ENCODE measurements at regions not wholly inside any gene's neighbourhood (a gene's known extent, or its start where the extent isn't known, plus 50 kb on each side); places are given as distances from the start of the nearest gene placed in this dataset.
A peak's percentile ranks its signal among the peaks of the same experiment; 100 is the strongest.

DNA sequence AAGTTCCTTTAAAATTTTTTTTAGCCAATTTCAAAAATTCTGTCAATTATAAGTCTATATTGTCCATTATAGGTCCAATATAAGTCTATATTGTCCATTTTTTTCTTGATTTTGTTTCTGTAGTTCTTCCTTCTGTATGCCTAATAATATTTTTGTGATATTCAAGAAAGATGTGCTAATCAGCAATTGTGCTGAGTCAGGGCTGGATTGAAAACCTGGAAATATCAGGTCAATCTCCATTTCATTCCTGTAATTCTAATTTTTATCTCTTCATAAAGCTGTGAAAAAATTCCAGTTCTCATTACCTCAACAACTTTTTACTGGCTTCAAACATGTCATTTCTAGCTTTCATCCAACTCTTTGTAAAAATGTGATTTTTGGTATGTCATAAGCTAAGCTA lies 353.7 kb downstream of the SLITRK6 start:
- DNase-seq, result no peak

DNA sequence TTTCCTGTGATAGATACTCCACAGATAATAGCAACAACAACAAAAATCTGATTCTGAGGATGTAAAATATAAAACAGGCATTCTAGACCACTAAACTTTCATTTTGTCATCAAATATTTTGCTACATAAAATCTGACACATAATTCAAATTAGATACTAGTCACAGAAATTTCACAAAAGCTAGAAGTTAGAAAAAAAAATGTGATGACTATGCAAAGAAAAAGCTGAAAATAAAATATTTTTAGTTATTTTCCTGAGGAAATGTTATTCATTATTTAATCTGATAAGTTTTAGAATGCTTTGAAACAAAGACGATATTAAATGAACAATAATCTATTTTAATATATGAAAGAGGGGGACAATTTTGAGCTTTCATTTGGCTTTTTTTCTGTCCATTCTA lies 357.2 kb downstream of the SLITRK6 start:
- no peak for DNase-seq

DNA sequence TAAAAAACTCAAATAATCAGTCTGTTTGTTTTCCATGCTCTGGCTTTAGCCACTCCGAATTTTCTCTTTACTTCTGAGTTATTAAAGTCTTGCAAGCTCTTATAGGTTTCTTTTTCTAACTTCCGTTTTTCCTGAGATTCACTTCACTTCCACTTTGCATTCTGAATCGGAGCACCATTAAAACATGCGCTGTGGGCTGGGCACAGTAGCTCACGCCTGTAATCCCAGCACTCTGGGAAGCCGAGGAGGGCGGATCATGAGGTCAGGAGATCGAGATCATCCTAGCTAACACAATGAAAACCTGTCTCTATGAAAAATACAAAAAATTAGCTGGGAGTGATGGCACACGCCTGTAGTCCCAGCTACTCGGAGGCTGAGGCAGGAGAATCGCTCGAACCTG lies 357.9 kb downstream of the SLITRK6 start:
- DNase-seq, result no peak

DNA sequence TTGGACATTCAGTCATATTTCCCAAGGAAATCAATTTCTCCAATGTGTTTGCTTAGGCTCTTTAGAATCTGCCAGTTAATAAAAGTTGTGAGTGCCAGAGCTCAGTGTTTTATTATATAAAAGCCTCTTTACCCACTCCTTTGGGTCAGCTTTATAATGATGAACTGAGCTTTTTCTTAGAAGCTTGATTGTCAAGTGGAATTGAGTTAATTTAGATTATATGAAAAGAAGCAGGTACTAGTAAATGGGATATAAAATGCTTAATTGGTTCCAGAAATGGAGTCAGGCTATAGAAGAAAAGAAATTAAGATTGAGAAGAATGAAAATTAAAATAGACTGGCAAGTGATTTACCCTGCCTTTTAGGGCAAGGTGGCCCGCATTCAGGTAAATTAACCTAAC lies 363.2 kb downstream of the SLITRK6 start:
- no peak for DNase-seq

DNA sequence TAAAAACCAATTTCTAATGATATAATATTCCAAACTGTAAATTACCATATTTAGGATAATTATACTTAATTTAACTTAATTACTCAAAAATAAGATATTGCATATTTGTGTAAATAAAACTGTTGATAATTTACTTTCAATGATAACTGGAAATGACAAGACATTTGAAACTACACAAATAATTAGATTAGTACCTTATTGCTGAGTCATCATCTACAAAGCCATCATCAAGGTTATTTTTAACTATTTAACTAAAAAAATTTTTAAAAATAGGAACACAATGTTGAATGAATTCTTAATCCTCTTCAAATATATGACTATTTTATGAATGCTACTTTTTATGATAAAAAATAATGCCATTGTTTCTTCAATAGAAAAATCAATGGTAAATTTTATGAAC lies 364.3 kb downstream of the SLITRK6 start:
- DNase-seq, result no peak

DNA sequence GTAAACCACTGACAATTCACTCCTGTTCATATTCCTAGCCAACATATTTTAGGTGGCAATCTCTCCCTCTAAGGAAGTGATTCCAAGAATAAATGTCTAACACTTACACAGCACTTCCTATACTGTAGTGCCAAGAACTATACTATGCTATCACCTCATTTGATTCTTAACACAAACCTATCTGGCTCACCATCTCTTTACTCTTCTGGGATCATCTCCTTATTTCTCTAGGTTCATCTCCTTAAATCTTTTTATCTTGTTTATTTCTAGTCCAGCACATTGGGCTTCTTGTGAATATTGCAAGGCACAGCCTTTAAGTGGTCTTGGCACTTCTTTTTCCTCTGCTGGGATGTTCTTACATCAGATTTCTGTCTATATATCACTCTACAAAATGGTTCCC lies 366.3 kb downstream of the SLITRK6 start:
- DNase-seq, result no peak

DNA sequence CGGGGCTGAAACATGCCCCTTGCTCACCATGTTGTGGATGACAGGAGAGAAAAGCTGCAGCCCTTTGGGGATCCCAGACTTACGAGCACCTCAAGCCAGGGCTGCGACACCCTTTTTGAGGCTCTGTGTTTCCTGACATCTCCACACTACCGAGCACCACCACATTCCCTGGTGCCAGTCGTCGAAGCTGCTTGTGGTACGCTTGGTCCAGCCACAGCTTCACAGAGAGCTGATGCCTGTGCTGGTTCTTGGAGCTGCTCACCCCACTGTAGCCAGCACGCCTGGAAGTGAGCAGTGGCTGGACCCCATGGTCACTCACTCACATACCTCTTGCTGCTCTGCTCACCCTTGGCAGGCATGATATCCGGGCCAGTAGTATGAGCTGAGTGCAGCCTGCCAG lies 367.5 kb downstream of the SLITRK6 start:
- DNase-seq, result no peak

DNA sequence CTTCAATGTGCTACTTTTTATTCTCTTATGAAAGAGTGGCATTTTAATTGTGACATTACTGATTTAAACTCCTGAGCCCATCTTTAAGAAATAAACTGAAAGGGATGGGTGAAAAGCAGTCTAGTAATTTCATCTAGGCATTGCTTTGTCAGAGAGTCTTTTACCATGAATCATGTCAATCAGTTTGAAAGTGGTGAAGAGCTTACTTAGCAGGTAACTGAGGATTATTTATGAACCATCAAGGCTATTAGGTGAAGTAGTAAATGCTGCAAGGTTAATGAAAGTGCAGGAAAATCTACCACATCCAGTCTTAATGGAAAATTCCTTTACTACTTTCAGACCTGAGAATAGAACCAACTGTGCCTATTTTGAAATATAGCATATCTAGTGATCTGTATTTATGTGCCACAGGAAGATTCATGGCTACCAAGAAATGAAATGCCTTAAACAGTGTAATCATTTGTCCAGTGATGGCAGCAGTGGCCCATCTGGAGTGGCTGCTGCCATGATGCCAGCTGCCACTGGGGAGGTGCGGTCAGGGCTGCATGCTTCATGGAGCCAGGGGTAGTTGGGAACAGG lies 368.9 kb downstream of the SLITRK6 start:
- no peak for DNase-seq

DNA sequence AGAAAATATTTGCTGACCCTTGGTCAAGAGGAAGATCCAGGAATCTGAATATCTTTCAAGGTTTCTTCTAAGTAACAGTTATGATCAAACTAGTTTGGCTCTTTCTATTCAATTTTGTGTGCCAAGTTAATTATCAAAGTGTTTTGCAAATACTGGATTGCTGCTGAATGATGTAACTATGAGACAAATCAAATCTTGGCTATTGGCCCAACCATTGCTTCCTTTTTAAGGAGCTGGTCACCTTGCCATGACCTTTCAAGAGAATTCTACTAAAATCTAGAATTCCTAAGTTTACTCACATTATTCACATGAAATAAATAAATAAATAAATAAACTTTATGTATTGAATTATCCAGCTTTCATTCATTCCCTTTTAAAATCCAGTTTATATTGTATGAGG lies 371.8 kb downstream of the SLITRK6 start:
- no peak for DNase-seq

DNA sequence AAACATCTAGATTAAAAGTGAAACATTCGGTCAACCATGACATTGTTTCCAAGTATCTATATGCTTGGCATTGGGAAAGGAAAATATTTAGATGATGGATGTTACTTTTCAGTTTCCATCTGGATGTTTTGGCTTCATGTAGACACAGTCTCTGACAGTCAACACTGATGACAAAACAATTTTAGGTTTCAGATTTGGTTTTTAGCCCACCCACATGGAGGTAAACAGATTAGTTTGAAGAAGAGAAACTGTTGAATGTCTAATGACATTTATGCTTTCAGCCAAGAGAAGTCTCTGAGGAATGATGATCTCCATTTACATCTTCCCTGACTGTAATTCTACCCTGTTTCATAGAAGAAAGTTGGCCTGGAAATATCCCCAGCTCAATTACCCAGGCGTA lies 379.1 kb downstream of the SLITRK6 start:
- no peak for DNase-seq

DNA sequence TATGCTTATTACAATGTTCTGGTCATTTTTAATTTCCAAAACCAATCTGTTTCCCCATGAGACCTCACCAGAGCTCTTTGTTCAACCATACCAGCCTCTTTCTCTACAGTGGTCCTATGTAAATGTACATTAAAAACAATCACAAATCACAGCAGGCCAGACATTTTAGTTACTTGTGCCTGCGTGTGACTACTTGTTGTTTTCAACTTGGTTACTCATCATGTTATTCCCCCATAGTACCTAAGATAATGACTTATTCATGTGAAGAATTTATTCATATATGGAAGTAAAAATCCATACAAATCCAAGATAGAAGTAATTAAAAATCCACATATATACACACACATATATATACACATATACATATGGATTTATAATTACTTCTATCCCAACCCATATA lies 379.6 kb downstream of the SLITRK6 start:
- DNase-seq, result no peak

DNA sequence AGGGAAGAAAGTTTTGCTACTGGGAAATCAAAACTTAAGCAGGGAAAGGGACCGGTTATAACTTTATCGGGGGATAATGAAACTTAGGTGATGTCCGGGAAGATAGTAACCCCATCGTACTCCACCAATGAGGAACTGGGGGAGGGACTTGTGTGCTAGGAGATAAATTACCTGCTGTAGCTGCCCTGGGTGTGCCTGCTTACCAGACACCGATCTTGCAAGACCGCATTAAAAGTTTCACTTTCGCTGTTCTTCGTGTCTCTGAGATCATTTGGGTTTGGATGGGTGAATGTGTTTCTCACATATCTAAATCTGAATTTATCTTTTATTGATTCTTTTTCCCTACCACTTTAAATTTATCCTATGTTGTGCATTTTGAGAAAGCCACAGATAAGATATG lies 381.4 kb downstream of the SLITRK6 start:
- DNase-seq, result no peak

DNA sequence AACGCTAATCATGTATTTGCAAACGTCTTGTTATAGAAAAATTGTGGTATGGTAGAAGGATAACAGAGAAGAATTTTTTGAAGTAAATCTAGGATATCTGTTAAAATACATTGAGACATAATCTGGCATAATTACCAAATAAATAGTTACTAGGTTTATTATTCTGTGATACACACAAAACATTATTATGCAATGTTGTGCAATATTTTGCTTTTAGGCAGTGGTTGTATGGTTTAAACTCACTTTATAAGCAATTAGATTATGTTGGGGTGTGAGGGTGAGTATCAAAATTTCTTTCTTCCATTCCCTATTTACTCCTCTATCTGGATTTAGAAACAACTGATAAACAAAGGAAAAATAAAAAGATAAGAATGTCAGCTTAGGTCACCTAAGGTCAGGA lies 385.6 kb downstream of the SLITRK6 start:
- DNase-seq, result no peak

DNA sequence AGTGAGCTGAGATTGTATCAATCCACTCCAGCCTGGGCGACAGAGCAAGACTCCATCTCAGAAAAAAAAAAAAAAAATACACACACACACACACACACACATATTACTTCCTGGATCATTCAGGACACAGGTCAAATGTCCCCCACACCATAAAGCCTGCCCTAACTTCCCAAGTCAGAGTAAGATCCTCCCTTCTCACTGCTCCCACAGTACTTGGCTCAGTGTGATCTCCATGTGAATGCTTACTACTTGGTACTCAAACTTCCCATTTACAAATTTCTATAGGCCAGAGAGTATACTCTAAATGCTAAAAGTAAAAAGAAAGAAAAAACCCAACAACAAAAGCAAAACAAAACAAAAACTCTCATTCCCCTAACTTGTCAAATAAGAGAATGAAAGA lies 386.8 kb downstream of the SLITRK6 start:
- no peak for DNase-seq

DNA sequence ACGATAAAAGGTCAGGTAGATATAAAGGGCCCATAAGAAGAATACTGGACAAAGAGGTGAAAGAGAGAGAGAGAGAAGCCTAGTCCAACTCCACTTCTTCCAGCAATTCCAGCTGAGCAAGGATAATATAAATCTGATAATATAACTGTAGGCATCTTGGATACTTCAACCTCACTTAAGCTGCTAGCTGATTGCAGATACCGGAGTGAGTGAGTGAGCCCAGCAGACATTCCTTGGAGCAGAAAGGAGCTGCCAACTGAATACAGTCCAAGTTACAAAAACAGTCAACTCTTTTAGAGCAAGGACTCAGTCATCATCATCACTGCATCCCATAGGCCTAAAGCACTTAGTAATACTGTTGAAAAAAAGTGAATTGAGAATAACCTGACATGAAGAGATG lies 387.6 kb downstream of the SLITRK6 start:
- no peak for DNase-seq

DNA sequence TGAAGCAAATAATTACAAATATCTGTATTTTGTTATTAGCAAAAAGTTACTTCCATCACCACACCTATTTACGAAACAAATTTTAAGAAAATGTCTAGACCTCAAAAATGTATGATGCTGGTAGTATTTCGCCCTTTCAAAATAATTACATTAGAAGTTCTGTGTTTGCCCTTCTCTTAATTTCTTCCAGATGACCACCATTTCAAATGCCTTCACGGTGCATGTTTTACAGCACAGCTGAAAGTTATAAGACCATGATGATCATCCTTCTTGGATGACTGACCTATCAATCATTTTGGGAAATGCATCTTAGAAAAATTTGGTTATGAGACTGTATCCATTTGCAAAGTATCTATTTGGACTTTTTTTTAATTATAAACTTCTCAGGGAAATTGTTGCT lies 390.8 kb downstream of the SLITRK6 start:
- no peak for DNase-seq

DNA sequence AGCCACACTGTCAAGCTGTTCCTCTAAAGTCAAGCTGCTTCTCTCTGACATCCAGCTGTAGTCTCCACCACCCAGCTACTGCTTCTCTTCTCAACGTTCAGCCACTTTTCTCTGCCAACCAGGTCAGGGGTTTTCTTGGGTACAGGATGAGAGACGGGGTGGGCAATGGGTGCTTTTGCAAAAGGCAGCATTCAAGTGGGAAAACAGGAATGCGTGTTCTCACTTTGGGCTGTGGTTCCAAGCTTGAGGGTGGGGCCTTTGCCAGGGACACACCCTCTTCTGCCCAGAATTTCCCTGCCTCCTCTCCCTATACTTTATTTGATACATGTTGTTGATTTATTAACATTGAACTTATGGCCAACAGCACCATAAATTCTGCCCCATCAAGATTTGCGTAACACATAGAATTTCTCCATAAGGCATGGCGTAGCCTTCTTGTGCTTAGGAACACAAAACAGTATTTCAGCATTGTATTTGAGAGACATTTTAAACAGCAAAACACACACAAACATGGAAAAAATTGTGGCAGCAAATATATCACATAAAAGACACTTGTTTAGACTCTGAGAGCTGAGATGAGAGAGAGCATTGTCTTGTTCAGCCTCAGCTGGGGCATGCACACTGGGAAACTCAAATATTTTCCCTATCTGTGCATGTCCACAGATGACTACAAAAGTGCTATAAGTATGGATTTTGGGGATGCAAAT lies 392.8 kb downstream of the SLITRK6 start:
- no peak for DNase-seq

DNA sequence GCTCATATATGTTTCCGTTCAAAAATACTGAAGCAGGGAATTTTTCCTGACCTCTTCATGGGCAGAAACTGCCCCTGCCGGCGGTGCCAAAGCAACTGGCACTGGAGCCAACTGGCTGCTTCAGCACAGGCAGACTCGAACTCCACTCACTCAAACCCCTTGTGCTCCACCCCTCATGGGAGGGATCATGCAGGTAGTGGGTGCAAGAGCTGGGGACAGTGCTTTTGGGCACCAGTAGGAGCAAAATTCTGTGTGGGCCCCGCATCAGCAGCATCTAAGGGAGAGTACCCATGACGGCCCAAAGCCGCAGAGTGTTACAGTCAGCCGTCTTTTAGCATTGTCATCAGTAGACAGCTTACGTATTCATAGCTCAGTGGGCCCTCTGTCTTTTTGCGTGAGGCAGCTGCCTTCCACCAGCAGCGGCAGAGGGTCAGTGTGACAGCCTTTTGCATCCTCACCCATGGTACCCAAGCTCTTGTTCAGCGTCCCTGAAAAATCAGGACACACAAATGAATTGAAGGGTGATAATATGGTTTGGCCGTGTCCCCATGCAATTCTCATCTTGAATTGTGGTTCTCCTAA lies 393.8 kb downstream of the SLITRK6 start:
- DNase-seq, result no peak

DNA sequence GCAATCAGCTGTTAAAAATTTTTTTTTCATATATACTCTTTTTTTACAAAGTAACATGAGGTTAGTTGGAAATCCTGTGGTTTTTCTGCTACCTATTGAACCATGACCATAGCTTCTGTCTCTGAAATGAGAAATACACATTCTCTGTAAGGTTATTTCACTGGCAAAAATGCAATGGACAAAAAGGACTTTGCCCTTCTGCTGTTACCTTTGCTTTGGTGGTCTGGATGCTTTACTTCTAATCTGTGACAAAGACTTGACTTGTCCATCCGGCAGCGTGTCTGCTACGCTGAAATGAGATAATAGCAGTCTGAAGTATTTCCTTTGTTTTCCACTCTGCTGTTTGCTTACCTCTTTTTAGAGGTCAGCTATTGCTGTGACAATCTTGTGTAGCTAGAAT lies 412.8 kb downstream of the SLITRK6 start:
- no peak for DNase-seq

DNA sequence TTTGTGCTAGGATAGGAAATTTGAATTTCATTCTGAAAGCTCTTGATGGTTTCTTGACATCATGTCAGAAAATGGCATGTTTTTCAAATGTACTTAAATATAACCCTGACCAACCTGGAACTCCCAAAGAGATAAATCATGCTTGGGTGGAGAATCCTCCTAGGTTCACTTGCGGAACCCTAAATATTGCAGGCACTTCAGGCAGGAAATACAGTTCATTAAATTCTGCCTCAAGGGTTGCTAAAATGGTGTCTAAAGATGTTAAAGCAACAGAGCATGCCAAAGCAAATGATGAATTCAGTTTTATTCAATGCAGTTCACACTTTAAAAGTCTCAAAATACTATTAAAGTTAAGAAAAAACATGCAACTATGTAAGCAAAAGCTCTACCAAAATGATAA lies 415.9 kb downstream of the SLITRK6 start:
- DNase-seq, result no peak

DNA sequence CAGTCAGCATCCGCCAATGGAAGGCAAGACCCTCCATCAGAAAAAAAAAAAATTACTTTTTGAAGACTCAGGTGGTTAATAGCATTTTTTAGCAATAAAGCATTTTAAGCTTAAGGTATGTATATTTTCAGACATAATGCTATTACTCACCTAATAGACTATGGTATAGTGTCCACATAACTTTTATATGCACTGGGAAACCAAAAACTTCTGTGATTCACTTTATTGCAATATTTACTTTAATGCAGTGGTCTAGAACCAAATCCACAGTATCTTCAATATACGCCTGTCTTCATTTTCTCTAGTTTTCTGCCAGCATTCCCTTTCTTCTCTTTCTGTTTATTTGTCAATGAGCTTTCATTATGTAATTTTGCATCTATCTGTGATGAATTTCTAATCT lies 418.1 kb downstream of the SLITRK6 start:
- no peak for DNase-seq

DNA sequence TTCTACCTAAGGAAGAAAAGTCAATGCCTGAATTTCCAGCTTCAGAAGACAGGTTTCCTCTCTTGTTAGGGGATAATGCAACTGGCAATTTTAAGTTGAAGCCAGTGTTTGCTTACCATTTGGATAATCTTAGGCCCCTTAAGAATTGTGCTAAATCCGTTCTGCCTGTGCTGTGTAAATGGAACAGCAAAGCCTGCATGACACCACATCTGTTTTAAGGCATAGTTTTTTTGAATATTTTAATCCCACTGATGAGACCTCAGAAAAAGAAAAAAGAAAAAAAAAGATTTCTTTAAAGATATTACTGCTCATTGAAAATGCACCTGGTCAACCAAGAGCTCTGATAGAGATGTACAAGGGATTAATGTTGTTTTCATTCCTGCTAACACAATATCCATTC lies 419.2 kb downstream of the SLITRK6 start:
- DNase-seq, result no peak

DNA sequence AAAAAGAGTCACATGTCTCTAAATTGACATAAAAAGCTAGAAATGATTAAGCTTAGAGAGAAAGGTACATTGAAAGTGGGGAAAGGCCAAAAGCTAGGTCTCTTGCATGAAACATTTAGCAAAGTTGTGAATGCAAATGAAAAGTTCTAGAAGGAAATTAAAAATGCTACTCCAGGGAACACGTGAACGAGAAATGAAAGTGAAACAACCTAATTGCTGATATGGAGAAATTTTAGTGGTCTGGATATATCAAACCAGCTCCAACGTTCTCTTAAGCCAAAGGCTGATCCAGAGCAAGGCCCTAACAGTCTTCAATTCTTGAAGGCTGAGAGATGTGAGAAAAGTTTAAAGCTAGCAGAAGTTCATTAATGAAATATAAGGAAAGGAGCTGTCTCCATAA lies 419.8 kb downstream of the SLITRK6 start:
- no peak for DNase-seq

DNA sequence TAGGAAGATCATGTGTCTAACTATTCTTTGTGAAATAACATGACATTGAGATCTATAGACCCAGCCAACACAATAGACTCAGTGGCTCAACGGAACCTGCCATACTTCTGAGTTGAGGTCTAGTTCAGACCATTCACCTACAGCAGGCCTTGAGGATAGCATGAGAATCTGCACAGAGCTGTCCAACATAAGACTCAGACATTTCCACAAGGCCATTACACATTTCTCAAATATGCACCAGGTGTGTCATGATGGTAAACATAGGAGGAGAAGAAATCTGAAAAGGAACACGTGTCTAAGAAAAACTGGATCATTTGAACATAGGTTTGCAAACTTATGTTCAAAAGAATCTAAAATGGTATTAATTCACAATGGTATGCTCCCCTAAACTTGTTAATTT lies 421.4 kb downstream of the SLITRK6 start:
- DNase-seq, result peak; percentile 7

DNA sequence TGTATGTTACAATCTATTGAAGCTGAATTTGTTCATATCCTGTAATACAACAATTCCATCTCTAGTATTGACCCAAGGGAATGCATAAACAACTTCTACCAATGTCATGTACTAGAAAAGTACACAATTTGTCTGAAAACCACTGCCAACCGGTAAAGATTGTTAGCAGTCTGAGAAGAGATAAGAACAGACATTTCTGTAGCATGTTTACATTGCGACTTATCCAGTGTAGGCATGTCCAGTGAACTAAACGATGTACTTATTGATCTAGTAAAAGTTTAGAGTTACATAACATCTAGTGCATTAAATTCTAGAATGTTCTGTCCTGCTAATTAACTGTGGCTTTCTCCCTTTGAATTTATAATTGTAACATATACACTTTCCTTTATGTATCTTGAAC lies 425.9 kb downstream of the SLITRK6 start:
- no peak for DNase-seq

Measured in NCI-H226 (cell line).